HUES64 (cell line): ENCODE measurements at regions not wholly inside any gene's neighbourhood (a gene's known extent, or its start where the extent isn't known, plus 50 kb on each side); places are given as distances from the start of the nearest gene placed in this dataset.

ENCODE experiments used
- H3K27ac ChIP-seq: 2 replicates; pipeline ENCODE4 v1.7.0; 2013; ENCODE audit warnings: low read depth, low read length, inconsistent platforms
- H3K27me3 ChIP-seq: 2 replicates; pipeline ENCODE4 v1.6.1; 2013; ENCODE audit warnings: mild to moderate bottlenecking, low read length; ENCODE audit not compliant: insufficient read depth
- H3K36me3 ChIP-seq: 2 replicates; pipeline ENCODE4 v1.6.1; 2013; ENCODE audit warnings: mild to moderate bottlenecking, low read length; ENCODE audit not compliant: insufficient read depth
- H3K4me1 ChIP-seq: 2 replicates; pipeline ENCODE4 v1.6.1; 2013; ENCODE audit warnings: mild to moderate bottlenecking, low read length, moderate library complexity; ENCODE audit not compliant: insufficient read depth
- H3K4me3 ChIP-seq: 2 replicates; pipeline ENCODE4 v1.5.1; 2013; ENCODE audit warnings: mild to moderate bottlenecking, low read length, moderate library complexity
- H3K9ac ChIP-seq: 2 replicates; pipeline ENCODE4 v1.6.1; 2013; ENCODE audit warnings: mild to moderate bottlenecking, low read depth, low read length
- H3K9me3 ChIP-seq: 2 replicates; pipeline ENCODE4 v1.6.1; 2013; ENCODE audit warnings: low read depth, low read length; ENCODE audit not compliant: insufficient read depth
- WGBS: fragments of 150-250, 120-280 bp; methylation state at CpG from one replicate; pipeline ENCODE4 v1.1.7; 2013; ENCODE audit warnings: missing lambda C conversion rate; 5-methylcytosine and 5-hydroxymethylcytosine counted together

DNA sequence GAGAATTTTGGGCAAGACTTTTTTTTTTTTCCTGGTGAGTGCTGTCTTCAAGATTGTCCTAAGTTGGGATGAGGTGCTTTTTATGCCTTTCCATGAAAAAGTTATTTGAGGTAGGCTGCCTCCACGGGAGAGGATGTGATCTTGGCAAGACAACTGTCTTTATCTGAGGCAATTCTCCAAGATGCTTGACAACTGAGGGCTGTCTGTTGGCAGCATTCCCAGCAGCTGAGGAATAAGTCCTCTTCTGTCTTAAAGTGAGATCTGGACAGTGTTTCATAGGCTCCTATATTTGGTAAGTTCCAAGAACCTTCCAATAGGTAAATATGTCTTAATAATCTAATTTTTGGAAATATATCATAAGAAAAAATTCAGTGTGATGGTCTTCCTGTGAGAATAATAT lies 662.0 kb downstream of the CDH11 start:
- H3K9me3 ChIP-seq = no peaks in the 10 kb centered on the region
- no peaks in the 10 kb centered on the region for H3K36me3 ChIP-seq
- H3K4me3 ChIP-seq = no peak overlapping the region
- peaks cover 5% of the 10 kb centered on the region; the same call in 1 of the 2 replicates for H3K4me1 ChIP-seq
- WGBS = 94% methylated on average over 1 of the region's 1 CpG
- no peak overlapping the region for H3K9ac ChIP-seq
- no peak overlapping the region for H3K27ac ChIP-seq
- no peaks in the 10 kb centered on the region for H3K27me3 ChIP-seq

DNA sequence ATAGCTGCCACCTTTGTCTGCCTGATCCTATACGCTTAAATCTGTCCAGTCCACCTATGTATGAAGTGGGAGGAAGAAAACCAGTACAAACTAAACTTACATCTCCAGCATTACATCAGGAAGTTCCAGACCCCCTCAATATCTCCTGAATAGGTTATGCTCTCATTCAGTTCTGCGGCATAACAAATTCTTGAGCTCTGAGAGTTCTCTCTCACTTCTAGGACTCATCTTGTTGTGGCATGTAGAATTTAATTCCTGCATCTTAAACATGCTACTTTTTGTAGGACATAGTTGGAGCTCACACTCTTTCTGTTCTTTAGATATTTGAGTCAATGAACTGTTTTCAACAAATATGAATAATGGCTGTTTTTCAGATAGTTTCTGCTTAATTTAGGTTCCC lies 662.5 kb downstream of the CDH11 start:
- Histone ChIP-seq H3K9me3 (no peaks in the 10 kb centered on the region), H3K4me1 (peaks cover 9% of the 10 kb centered on the region; the same call in 1 of the 2 replicates), H3K4me3 (no peak overlapping the region), H3K27me3 (no peaks in the 10 kb centered on the region), H3K27ac (no peak overlapping the region), H3K9ac (no peak overlapping the region), H3K36me3 (no peaks in the 10 kb centered on the region)
- WGBS = 86% methylated on average over 1 of the region's 2 CpGs

DNA sequence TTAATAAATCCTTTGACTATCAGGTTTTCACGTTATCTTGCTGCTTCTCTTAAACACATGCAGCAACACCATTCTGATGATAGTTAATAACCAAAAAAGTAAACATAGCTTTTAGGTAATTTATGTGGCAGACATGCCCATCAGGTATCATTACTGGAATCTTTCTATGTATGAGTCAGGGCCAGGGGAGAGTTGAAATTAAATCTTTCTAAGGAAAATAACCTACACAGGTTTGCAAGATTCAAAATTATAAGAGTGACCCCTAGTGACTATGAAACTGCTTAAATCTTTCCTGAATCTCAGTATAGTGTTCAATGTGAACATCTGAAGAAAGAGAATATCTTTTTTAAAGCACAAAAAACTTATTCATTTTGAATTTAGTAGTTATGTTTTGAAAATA lies 666.6 kb downstream of the CDH11 start:
- peaks cover 9% of the 10 kb centered on the region for H3K4me1 ChIP-seq
- H3K36me3 ChIP-seq = no peaks in the 10 kb centered on the region
- no peak overlapping the region for H3K27ac ChIP-seq
- H3K4me3 ChIP-seq = no peak overlapping the region
- no peak overlapping the region for H3K9ac ChIP-seq
- no CpG with 5 or more reads among the region's 1 CpG for WGBS
- H3K27me3 ChIP-seq = no peaks in the 10 kb centered on the region
- no peaks in the 10 kb centered on the region for H3K9me3 ChIP-seq

DNA sequence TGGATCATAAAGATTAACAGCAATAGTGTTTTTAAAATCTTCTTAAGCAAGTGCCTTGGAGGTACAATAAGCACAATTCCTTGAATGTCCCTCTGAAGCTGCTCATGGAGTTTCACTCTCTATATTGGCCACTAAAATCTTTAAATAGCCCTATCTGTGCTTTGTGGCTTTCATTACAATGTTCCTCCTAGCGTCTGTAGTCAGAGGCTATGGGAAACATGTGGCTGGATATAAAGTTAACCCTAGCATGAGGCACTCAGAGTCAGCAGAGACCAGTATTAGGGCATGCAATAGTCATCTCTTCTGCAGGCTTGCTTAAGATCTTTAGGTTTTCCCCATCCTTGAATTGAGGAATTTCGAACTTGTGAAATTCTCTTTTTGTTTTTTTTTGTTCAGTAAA lies 668.2 kb downstream of the CDH11 start:
- Histone ChIP-seq H3K36me3 (no peaks in the 10 kb centered on the region), H3K4me3 (no peak overlapping the region), H3K9ac (no peak overlapping the region), H3K9me3 (no peaks in the 10 kb centered on the region), H3K27ac (no peak overlapping the region), H3K27me3 (no peaks in the 10 kb centered on the region), H3K4me1 (peaks cover 9% of the 10 kb centered on the region)
- WGBS = 82% methylated on average over 2 of the region's 2 CpGs

DNA sequence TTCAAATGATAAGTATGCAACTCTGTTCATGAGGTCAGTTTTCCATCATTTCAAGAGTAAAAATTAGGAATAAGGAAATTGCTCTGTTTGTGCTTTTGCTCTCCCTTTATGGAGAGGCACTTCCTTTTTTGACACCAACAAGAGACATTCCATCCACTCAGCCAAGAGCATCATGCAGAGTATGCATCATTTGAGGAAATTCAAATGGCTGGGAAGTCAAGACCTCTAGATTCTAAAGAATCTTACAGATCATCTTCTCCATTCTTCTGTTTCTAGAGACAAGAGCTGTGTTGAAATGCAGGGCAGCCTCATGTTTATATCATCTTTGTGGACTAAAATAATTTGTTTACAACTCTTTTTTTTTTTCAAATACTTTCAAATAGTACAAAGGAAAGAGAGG lies 669.4 kb downstream of the CDH11 start:
- H3K4me1 ChIP-seq = peaks cover 9% of the 10 kb centered on the region
- H3K9ac ChIP-seq = no peak overlapping the region
- no peaks in the 10 kb centered on the region for H3K36me3 ChIP-seq
- no peaks in the 10 kb centered on the region for H3K27me3 ChIP-seq
- no peak overlapping the region for H3K4me3 ChIP-seq
- no peaks in the 10 kb centered on the region for H3K9me3 ChIP-seq
- no peak overlapping the region for H3K27ac ChIP-seq

DNA sequence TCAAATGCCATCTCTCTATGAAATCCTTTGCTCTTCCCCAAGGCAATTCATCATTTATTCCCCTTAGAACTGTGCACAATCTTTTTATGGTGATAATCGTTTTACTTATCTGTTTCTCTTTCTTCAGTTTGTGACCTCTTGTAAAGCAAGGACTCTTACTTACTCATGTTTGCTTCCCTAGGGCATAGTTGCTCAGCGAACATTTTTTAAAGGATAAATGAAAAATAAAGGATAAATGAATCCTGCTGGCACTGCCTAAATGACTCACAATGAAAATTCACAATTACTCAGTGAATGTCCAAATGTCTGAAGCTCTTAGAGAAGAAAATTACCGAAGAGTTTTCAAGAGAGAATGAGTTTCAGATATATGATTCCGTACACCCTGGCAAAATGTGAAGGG lies 671.7 kb downstream of the CDH11 start:
- H3K36me3 ChIP-seq = no peaks in the 10 kb centered on the region
- no peaks in the 10 kb centered on the region for H3K9me3 ChIP-seq
- 90% methylated on average over 3 of the region's 4 CpGs for WGBS
- no peak overlapping the region for H3K9ac ChIP-seq
- no peak overlapping the region for H3K27ac ChIP-seq
- no peaks in the 10 kb centered on the region for H3K27me3 ChIP-seq
- H3K4me1 ChIP-seq = peaks cover 22% of the 10 kb centered on the region
- no peak overlapping the region for H3K4me3 ChIP-seq

DNA sequence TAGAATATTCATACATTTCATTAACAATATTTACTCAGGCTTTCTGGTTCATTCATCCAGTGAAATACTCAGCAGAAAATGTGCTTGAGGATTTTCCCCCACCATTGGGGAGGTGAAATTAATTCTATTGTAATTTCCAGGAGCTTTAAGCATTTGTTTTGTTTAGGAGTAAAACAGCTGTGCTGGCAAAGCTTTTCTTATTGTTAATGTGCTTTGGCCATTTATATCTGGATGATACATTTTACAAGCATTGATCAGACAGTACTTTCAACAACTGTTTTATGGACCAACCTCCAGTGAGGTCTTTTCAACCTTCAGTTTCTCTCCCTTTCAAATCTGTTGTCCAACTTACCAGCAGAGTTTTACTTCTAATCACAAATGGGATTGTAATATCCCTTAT lies 672.4 kb downstream of the CDH11 start:
- Histone ChIP-seq H3K9ac (no peak overlapping the region), H3K9me3 (no peaks in the 10 kb centered on the region), H3K27me3 (no peaks in the 10 kb centered on the region), H3K4me3 (no peak overlapping the region), H3K36me3 (no peaks in the 10 kb centered on the region), H3K27ac (no peak overlapping the region), H3K4me1 (peaks cover 22% of the 10 kb centered on the region)

DNA sequence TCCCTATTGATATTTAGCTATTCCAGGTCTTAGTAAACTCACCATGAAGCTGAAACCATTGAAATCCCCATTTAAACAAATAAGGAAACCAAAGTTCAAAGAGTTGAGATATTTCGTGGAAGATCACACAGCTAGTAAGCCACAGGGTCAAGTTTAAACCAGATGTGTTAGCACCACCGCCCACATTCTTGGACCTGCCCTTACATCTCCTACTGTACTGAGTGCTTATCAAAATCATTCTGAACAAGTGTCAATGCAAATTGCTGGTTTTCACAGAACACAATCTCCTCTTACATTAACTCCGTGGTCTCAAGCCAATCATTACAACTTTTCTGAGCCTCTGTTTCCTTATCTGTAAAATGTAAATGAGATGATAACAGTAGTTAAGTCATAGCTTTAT lies 676.2 kb downstream of the CDH11 start:
- 45% methylated on average over 3 of the region's 3 CpGs for WGBS
- Histone ChIP-seq H3K27ac (no peak overlapping the region), H3K9me3 (no peaks in the 10 kb centered on the region)

DNA sequence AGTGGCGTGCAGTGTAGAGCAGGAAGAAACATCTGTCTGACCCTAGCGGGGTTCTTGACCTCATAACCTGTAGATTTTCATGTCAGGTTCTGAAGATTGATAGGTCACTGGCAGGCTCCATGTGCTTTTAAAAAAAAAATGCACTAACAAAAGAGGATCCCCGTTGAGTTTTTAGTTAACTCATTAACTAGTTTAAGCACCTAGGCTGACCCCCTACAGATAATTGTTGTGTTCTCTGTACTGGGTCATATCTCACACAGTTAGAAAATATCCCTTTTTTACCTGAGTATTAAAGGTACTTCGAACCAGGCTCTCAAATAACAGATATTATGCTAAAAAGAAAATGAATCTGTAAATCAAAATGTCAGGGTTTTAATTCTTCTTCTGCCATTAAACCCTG lies 676.6 kb downstream of the CDH11 start:
- Histone ChIP-seq H3K27me3 (no peaks in the 10 kb centered on the region), H3K4me1 (peaks cover 21% of the 10 kb centered on the region), H3K36me3 (no peaks in the 10 kb centered on the region), H3K9me3 (no peaks in the 10 kb centered on the region), H3K4me3 (0 out of 2 replicates have a peak overlapping the region, but pooled peaks have one; percentile 7), H3K9ac (no peak overlapping the region), H3K27ac (no peak overlapping the region; the same call in 1 of the 2 replicates)
- WGBS = 60% methylated on average over 3 of the region's 4 CpGs

More for the DNA sequence above, 676.2 kb downstream of the CDH11 start:
- Histone ChIP-seq H3K9ac (no peak overlapping the region), H3K27me3 (no peaks in the 10 kb centered on the region), H3K4me1 (peaks cover 21% of the 10 kb centered on the region), H3K36me3 (no peaks in the 10 kb centered on the region), H3K4me3 (0 out of 2 replicates have a peak overlapping the region, but pooled peaks have one; percentile 7)

DNA sequence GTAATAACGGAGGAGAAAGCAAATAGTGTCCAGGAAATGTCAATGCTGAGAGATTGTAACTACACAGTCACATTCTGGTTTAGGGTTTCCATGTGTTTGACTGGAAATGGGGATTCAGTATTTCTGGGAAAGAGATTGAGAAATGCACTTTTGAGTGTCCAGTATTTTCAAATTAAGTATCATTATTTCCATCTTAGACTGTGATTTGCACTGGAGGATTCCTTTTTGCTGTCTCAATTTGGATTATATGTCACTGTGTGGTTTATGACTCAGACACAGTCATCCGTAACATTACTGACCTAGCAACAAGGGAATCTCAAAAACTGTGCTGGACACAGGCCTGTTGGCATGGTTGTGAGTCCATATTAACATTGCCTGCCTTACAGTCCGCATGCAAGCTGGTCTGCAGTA lies 681.4 kb downstream of the CDH11 start:
- no peak overlapping the region for H3K4me3 ChIP-seq
- no peak overlapping the region for H3K27ac ChIP-seq
- 93% methylated on average over 3 of the region's 3 CpGs for WGBS

DNA sequence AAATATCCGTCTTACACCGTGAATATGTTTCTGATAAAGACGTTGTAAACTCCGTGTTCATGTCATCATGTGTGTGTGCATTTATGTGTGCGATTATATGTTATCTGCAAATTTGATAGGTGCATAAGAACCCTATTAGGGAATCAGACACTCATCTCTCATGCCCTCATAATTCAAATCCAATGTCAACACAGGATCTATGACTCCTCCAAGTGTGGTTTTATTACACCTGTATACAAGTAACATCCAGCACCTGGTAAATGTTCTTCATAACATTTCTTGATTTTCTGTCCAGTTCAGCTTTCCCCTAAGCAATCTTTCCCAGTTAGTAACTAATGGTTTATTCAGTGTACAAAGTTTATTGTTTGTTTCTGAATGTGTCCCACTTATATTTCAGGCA lies 681.9 kb downstream of the CDH11 start:
- 95% methylated on average over 5 of the region's 5 CpGs for WGBS
- H3K9me3 ChIP-seq = no peaks in the 10 kb centered on the region
- H3K9ac ChIP-seq = no peak overlapping the region
- H3K4me1 ChIP-seq = peaks cover 3% of the 10 kb centered on the region
- no peak overlapping the region for H3K27ac ChIP-seq
- no peak overlapping the region for H3K4me3 ChIP-seq
- no peaks in the 10 kb centered on the region for H3K27me3 ChIP-seq
- no peaks in the 10 kb centered on the region for H3K36me3 ChIP-seq

More for the DNA sequence above, 681.4 kb downstream of the CDH11 start:
- Histone ChIP-seq H3K4me1 (peaks cover 7% of the 10 kb centered on the region), H3K27me3 (no peaks in the 10 kb centered on the region), H3K9ac (no peak overlapping the region), H3K36me3 (no peaks in the 10 kb centered on the region), H3K9me3 (no peaks in the 10 kb centered on the region)

DNA sequence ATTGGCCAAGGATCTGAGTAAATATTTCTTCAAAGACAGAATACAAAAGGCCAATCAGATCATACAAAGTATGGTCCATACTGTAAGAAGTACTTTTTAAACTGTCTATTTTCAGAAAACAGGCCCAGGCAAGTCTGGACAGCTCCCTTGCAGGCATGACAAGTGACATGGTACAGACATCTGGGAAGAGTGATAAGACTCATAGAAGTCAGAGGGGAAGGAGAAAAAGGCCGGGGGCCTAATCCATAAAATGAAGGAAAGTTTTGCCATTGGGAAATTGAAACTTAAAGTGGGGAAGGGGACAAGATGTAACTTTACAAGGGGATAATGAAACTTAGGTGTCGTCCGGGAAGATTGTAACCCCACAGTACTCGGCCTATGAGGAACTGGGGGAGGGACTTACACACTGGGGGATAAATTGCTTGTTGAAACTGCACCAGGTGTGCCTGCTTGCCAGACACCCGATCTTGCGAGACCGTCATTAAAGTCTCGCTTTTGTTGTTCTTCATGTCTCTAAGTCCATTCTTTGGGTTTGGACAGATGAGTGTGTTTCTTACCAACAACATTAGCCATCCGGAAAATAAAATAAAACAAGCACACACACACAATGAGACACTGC lies 684.0 kb downstream of the CDH11 start:
- WGBS = 93% methylated on average over 8 of the region's 9 CpGs
- no peaks in the 10 kb centered on the region for H3K9me3 ChIP-seq
- no peaks in the 10 kb centered on the region for H3K4me1 ChIP-seq
- H3K9ac ChIP-seq = no peak overlapping the region
- H3K27me3 ChIP-seq = no peaks in the 10 kb centered on the region
- H3K4me3 ChIP-seq = no peak overlapping the region
- H3K27ac ChIP-seq = no peak overlapping the region
- H3K36me3 ChIP-seq = no peaks in the 10 kb centered on the region
